ENCODE measurements at regions not wholly inside any gene's neighbourhood (a gene's known extent, or its start where the extent isn't known, plus 50 kb on each side); places are given as distances from the start of the nearest gene placed in this dataset.

DNA sequence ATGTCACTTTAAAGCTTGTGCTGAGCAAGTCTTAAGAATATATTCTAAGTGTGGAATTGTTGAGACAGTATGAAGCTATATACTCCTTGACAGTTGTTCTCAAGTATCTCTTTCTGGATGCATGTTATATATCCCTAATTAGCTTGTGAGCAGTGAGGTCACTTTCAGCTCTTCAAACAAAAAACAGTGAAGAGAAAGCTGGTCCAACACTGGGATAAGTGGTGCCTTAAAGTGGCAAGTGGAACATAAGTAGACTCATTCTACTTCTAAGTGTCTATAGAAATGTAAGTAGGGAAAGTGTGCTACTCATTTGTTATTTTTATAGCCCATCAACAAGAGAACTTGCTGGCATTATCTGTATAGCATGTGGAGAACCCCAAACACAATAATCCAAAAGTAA lies 133.1 kb upstream of the BACH2 start:
- TF ChIP-seq, protein P1, sequence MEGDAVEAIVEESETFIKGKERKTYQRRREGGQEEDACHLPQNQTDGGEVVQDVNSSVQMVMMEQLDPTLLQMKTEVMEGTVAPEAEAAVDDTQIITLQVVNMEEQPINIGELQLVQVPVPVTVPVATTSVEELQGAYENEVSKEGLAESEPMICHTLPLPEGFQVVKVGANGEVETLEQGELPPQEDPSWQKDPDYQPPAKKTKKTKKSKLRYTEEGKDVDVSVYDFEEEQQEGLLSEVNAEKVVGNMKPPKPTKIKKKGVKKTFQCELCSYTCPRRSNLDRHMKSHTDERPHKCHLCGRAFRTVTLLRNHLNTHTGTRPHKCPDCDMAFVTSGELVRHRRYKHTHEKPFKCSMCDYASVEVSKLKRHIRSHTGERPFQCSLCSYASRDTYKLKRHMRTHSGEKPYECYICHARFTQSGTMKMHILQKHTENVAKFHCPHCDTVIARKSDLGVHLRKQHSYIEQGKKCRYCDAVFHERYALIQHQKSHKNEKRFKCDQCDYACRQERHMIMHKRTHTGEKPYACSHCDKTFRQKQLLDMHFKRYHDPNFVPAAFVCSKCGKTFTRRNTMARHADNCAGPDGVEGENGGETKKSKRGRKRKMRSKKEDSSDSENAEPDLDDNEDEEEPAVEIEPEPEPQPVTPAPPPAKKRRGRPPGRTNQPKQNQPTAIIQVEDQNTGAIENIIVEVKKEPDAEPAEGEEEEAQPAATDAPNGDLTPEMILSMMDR (IDR thresholded peaks at IDR 0.05; ENCODE audit: borderline replicate concordance): no peak
- no peaks in the 10 kb centered on the region for H3K36me3 ChIP-seq
- no peak overlapping the region for H3K4me3 ChIP-seq
- intact Hi-C loops (cut with micrococcal nuclease): no loop called here
- peaks cover 35% of the 10 kb centered on the region for H3K9me3 ChIP-seq (replicated peaks)
- H3K27me3 ChIP-seq (ENCODE audit: low read depth): no peaks in the 10 kb centered on the region
- peaks cover under 1% of the 10 kb centered on the region for H3K4me1 ChIP-seq
- H3K27ac ChIP-seq (replicated peaks): no peak overlapping the region
- DNase-seq: no peak

DNA sequence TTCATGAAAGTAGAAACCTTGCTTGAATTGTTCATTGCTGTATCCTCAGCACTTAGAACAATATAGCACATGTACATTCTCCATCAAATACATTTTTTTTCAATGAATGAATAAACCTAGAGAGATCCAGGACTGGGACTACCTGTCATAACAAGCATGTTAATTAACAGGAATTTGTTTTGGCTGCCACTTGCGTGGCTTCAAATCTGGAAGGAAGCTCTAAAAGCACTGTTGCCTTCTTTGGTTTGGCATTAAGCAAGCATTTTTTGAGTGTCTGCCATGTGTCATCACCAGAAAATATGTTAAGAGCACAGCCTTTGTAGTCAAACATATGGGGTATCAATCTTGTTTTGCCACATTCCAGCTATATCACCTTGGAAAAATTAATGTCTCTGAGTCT lies 131.9 kb upstream of the BACH2 start:
- Histone ChIP-seq H3K4me1 (no peaks in the 10 kb centered on the region), H3K9me3 (replicated peaks) (peaks cover 30% of the 10 kb centered on the region), H3K4me3 (no peak overlapping the region), H3K36me3 (no peaks in the 10 kb centered on the region), H3K27ac (replicated peaks) (no peak overlapping the region), H3K27me3 (ENCODE audit: low read depth) (no peaks in the 10 kb centered on the region)
- TF ChIP-seq, protein P1 (IDR thresholded peaks at IDR 0.05; ENCODE audit: borderline replicate concordance): no peak
- intact Hi-C loops (cut with micrococcal nuclease): no loop called here
- no peak for DNase-seq

DNA sequence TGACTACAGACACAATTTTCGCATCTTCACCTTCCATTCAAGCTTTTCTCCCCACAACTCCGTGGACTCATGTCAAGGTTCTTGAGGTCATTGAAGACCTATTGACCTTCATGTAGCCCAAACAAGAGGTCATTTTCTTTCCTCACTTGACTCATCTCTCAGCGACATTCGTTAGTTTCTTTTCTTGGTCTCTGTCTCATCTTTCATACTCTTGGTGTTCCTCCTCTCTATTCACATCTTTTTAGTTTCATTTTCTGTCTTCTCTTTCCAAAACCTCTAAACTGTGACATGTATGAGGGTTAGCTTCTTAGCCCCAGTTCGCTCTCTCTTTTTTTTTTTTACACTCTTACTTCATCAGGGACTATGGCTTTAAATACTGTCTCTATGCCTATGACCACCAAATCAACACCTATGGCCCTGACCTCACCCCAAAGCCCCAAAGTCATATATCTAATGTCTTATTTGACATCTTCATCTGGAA lies 128.6 kb upstream of the BACH2 start:
- no peak for DNase-seq
- TF ChIP-seq, protein P1 (IDR thresholded peaks at IDR 0.05; ENCODE audit: borderline replicate concordance): no peak
- Histone ChIP-seq H3K27ac (replicated peaks) (no peak overlapping the region), H3K27me3 (ENCODE audit: low read depth) (no peaks in the 10 kb centered on the region), H3K9me3 (replicated peaks) (peaks cover 23% of the 10 kb centered on the region), H3K4me3 (no peak overlapping the region), H3K4me1 (peaks cover 7% of the 10 kb centered on the region), H3K36me3 (no peaks in the 10 kb centered on the region)
- intact Hi-C loops (cut with micrococcal nuclease): no loop called here

DNA sequence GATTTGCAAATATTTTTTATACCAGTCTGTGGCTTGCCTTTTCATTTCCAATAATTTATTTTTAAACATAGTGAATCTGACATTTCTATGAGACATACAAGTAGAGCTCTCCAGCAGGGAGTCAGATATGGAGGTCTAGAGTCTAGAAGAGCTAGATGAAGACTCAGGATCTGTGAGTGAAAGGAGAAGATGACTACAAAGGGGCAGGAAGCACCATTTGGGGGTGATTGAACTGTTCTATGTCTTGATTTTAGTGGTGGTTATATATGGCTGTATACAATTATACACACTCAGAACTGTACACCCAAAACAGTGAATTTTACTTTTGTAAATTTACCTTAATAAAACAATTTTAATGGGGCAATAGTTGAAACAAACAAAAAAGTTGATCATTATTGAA lies 127.9 kb upstream of the BACH2 start:
- Histone ChIP-seq H3K27ac (replicated peaks) (no peak overlapping the region), H3K4me1 (peaks cover 7% of the 10 kb centered on the region), H3K4me3 (no peak overlapping the region), H3K36me3 (no peaks in the 10 kb centered on the region), H3K9me3 (replicated peaks) (peaks cover 16% of the 10 kb centered on the region), H3K27me3 (ENCODE audit: low read depth) (no peaks in the 10 kb centered on the region)
- intact Hi-C loops (cut with micrococcal nuclease): no loop called here
- TF ChIP-seq, protein P1 (IDR thresholded peaks at IDR 0.05; ENCODE audit: borderline replicate concordance): no peak
- DNase-seq: no peak

DNA sequence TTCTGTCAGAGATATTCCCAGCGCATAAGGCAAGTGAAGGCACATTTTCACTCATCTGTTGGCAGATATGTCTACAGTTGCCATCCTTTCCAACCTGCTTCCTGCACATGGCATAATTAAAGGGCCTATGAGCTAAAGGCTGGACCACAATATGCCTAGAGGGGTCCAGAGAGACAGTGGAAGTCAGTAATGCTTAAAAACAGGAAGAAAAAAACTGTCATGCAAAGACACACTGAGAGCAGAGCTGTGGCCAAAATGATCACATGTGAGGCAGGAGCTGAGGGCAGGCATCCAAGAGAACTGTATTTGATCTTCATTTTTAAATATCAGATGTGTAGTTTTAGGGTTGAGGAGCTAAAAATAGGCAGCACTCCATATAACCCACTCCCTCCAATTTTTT lies 125.0 kb upstream of the BACH2 start:
- Histone ChIP-seq H3K4me1 (peaks cover 18% of the 10 kb centered on the region), H3K9me3 (replicated peaks) (no peaks in the 10 kb centered on the region), H3K27ac (replicated peaks) (no peak overlapping the region), H3K27me3 (ENCODE audit: low read depth) (no peaks in the 10 kb centered on the region), H3K4me3 (no peak overlapping the region), H3K36me3 (no peaks in the 10 kb centered on the region)
- intact Hi-C loops (cut with micrococcal nuclease): no loop called here
- TF ChIP-seq, protein P1 (IDR thresholded peaks at IDR 0.05; ENCODE audit: borderline replicate concordance): no peak
- no peak for DNase-seq

DNA sequence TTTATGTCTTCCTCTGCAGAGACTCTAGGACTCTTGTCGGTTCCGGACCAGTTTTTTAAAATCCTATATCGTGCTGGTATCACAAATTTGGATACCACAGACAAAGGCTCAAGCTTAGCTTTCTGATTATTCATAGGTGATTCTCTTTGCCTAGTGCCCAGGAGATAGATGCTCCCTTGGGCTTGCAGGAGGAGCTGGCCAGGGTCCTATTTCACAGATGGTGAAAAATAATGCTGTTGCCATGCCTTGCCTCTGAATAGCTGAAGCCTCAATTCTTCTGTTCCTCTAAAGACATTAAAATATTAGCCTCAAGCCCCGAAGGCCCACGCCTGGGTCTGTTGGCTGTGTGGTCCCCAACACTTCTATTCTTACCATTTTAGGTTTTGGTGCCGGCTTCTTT lies 123.9 kb upstream of the BACH2 start:
- no peaks in the 10 kb centered on the region for H3K9me3 ChIP-seq (replicated peaks)
- intact Hi-C loops (cut with micrococcal nuclease): no loop called here
- TF ChIP-seq, protein P1 (IDR thresholded peaks at IDR 0.05; ENCODE audit: borderline replicate concordance): no peak

More for the DNA sequence above, 123.9 kb upstream of the BACH2 start:
- H3K27me3 ChIP-seq (ENCODE audit: low read depth): no peaks in the 10 kb centered on the region
- no peak for DNase-seq
- no peak overlapping the region for H3K4me3 ChIP-seq
- H3K4me1 ChIP-seq: peaks cover 20% of the 10 kb centered on the region
- H3K36me3 ChIP-seq: no peaks in the 10 kb centered on the region
- H3K27ac ChIP-seq (replicated peaks): no peak overlapping the region
